B cell (primary cell): ENCODE measurements at regions not wholly inside any gene's neighbourhood (a gene's known extent, or its start where the extent isn't known, plus 50 kb on each side); places are given as distances from the start of the nearest gene placed in this dataset.

Source experiments
- ATAC-seq: fragments of 200-7000 bp; cut with Tn5 transposase; one replicate; pipeline ENCODE4 v1.10.0; 2021; ENCODE audit warnings: low read depth, mild to moderate bottlenecking, moderate number of reproducible peaks, moderate library complexity
- CTCF ChIA-PET: fragments of 350-600 bp; sonication (Branson Sonifier 250); formaldehyde crosslinking; loops from one replicate; lab custom pipeline; 2021; ENCODE audit warnings: antibody characterized with exemption, inconsistent platforms; lab: Charles Lee
- POLR2A ChIA-PET: fragments of 350-600 bp; sonication (Branson Sonifier 250); formaldehyde crosslinking; loops from one replicate; lab custom pipeline; 2021; ENCODE audit warnings: antibody characterized with exemption; lab: Charles Lee
- DNase-seq: peaks from one replicate; pipeline ENCODE4 v3.0.0; 2013
- H2AFZ ChIP-seq: 2 replicates; pipeline ENCODE4 v1.6.1; 2012; ENCODE audit warnings: mild to moderate bottlenecking, low read depth, low read length; ENCODE audit not compliant: insufficient read depth, poor library complexity, severe bottlenecking
- H3K27ac ChIP-seq, 2 donors: 1 replicate in 1 of 2; 2 replicates in 1 of 2; pipeline ENCODE4 v1.5.1; 2012 to 2013; ENCODE audit warnings: low read length in 2 of 2, mild to moderate bottlenecking in 2 of 2, moderate library complexity in 1 of 2
- H3K27me3 ChIP-seq, 4 experiments: fragments of 200-600 bp in 1 of 4; sonication (generic) in 1 of 4; replicated peaks in 1 of 4; 1 replicate in 2 of 4; 2 replicates in 2 of 4; pipeline versions ENCODE4 v1.6.1 to v1.7.0; 2013 to 2016; ENCODE audit warnings: low read length in 3 of 4, mild to moderate bottlenecking in 2 of 4, mixed read lengths in 1 of 4, moderate library complexity in 1 of 4; ENCODE audit not compliant: insufficient read depth in 4 of 4, control insufficient read depth in 3 of 4; ENCODE audit errors: control extremely low read depth in 1 of 4
- H3K36me3 ChIP-seq, 2 experiments: replicated peaks in 1 of 2; 1 replicate in 1 of 2; 2 replicates in 1 of 2; pipeline versions ENCODE4 v1.6.1 to v1.7.1; 2013; ENCODE audit warnings: low read length in 1 of 2; ENCODE audit not compliant: insufficient read depth in 2 of 2, control insufficient read depth in 1 of 2; ENCODE audit errors: control extremely low read depth in 1 of 2, extremely low read depth in 1 of 2
- H3K4me1 ChIP-seq, 2 donors: fragments of 200-600 bp in 1 of 2; sonication (generic) in 1 of 2; 1 replicate in 1 of 2; 2 replicates in 1 of 2; pipeline versions ENCODE4 v1.5.1 to v1.6.1; 2013 to 2017; ENCODE audit warnings: low read length in 2 of 2; ENCODE audit not compliant: control insufficient read depth in 2 of 2, insufficient read depth in 2 of 2
- H3K4me2 ChIP-seq: replicated peaks from 2 replicates; pipeline ENCODE3; 2012; ENCODE audit warnings: mild to moderate bottlenecking, low read depth, low read length; ENCODE audit not compliant: poor library complexity, severe bottlenecking
- H3K4me3 ChIP-seq, 5 experiments: fragments of 200-600 bp in 1 of 5; sonication (generic) in 1 of 5; 1 replicate in 3 of 5; 2 replicates in 2 of 5; pipeline versions ENCODE4 v1.5.1 to v1.7.0; 2011 to 2016; ENCODE audit warnings: low read length in 4 of 5, mild to moderate bottlenecking in 4 of 5, low read depth in 2 of 5, control low read depth in 1 of 5, moderate library complexity in 1 of 5; ENCODE audit not compliant: insufficient read depth in 1 of 5; ENCODE audit errors: control extremely low read depth in 1 of 5, extremely low read depth in 1 of 5
- H3K79me2 ChIP-seq: fragments of 200-600 bp; sonication (generic); one replicate; pipeline ENCODE4 v1.6.0; 2016; ENCODE audit warnings: low read length; ENCODE audit not compliant: control insufficient read depth, insufficient read depth
- H3K9ac ChIP-seq: fragments of 200-600 bp; sonication (generic); 2 replicates; pipeline ENCODE4 v1.6.1; 2017; ENCODE audit warnings: mild to moderate bottlenecking, low read length, moderate library complexity
- H3K9me3 ChIP-seq, 3 donors: one replicate each; pipeline versions ENCODE4 v1.6.1 to v1.7.1; 2013; ENCODE audit warnings: low read length in 2 of 3; ENCODE audit not compliant: control insufficient read depth in 2 of 3, insufficient read depth in 1 of 3; ENCODE audit errors: control extremely low read depth in 1 of 3
- H4K20me1 ChIP-seq: 2 replicates; pipeline ENCODE4 v1.6.0; 2012; ENCODE audit warnings: mild to moderate bottlenecking, low read length; ENCODE audit not compliant: insufficient read depth, control insufficient read depth, poor library complexity, severe bottlenecking
- H3K27ac Mint-ChIP-seq: one replicate; pipeline ENCODE4 v1.8.0; 2021; ENCODE audit warnings: mixed read lengths
- H3K27me3 Mint-ChIP-seq: one replicate; pipeline ENCODE4 v1.8.0; 2021; ENCODE audit warnings: mixed read lengths
- H3K4me1 Mint-ChIP-seq: one replicate; pipeline ENCODE4 v1.8.0; 2021; ENCODE audit warnings: mixed read lengths
- H3K4me3 Mint-ChIP-seq: one replicate; pipeline ENCODE4 v1.8.0; 2021; ENCODE audit warnings: mixed read lengths
- H3K9me3 Mint-ChIP-seq: one replicate; pipeline ENCODE4 v1.8.0; 2022; ENCODE audit warnings: mixed read lengths; ENCODE audit not compliant: insufficient read depth
- CTCF ChIP-seq: fragments of 200-600 bp; IDR thresholded peaks from one replicate; pipeline ENCODE4 v1.8.0; 2022; ENCODE audit warnings: antibody characterized with exemption, mild to moderate bottlenecking
- EZH2 ChIP-seq: IDR thresholded peaks from 2 replicates; pipeline ENCODE4 v1.6.1; 2012; ENCODE audit warnings: borderline replicate concordance, low read depth, mild to moderate bottlenecking, moderate library complexity, low read length; ENCODE audit not compliant: insufficient read depth, poor library complexity, severe bottlenecking
- WGBS: methylation state at CpG from one replicate; pipeline ENCODE4 v1.1.5; 2013; ENCODE audit warnings: missing lambda C conversion rate; ENCODE audit not compliant: insufficient coverage; 5-methylcytosine and 5-hydroxymethylcytosine counted together
- intact Hi-C: fragments of 100-400 bp; cut with micrococcal nuclease; formaldehyde crosslinking; loops from one replicate; pipeline ENCODE4 v1.10.0; 2022

GRCh38 chr5:2110137-2110933 lies 227.6 kb upstream of the IRX4 start:
- 84% methylated on average over 18 of the region's 19 CpGs for WGBS
- Histone ChIP-seq H3K27ac (no peak overlapping the region), H3K9ac (no peak overlapping the region), H3K9me3 (peaks cover 0 to 15% (median 0%) of the 10 kb centered on the region in 3 donors), H2AFZ (no peak overlapping the region), H3K79me2 (no peaks in the 10 kb centered on the region), H3K4me1 (no peaks in the 10 kb centered on the region), H3K4me2 (no peak overlapping the region), H3K4me3 (no peak overlapping the region), H3K36me3 (no peaks in the 10 kb centered on the region), H3K27me3 (no peaks in the 10 kb centered on the region), H4K20me1 (no peaks in the 10 kb centered on the region)
- H3K4me3 Mint-ChIP-seq = no peak overlapping the region
- H3K27me3 Mint-ChIP-seq = no peaks in the 10 kb centered on the region
- no peak for ATAC-seq
- ChIA-PET POLR2A (no interaction called here), CTCF (no interaction called here)
- TF ChIP-seq CTCF (no peak), EZH2 (no peak)
- peaks cover 6% of the 10 kb centered on the region for H3K9me3 Mint-ChIP-seq
- H3K27ac Mint-ChIP-seq = no peak overlapping the region
- H3K4me1 Mint-ChIP-seq = no peaks in the 10 kb centered on the region
- no peak for DNase-seq
- intact Hi-C loops = no loop called here

GRCh38 chr5:2109566-2109965 lies 226.8 kb upstream of the IRX4 start:
- intact Hi-C loops = no loop called here
- H3K27ac Mint-ChIP-seq = no peak overlapping the region
- H3K4me3 Mint-ChIP-seq = no peak overlapping the region
- Histone ChIP-seq H3K36me3 (no peaks in the 10 kb centered on the region), H4K20me1 (no peaks in the 10 kb centered on the region), H3K4me2 (no peak overlapping the region), H3K9me3 (peaks cover 0 to 15% (median 0%) of the 10 kb centered on the region in 3 donors), H3K27ac (no peak overlapping the region), H3K79me2 (no peaks in the 10 kb centered on the region), H3K4me1 (no peaks in the 10 kb centered on the region), H3K4me3 (no peak overlapping the region), H3K27me3 (no peaks in the 10 kb centered on the region), H3K9ac (no peak overlapping the region), H2AFZ (no peak overlapping the region)
- TF ChIP-seq CTCF = no peak
- TF ChIP-seq EZH2 = no peak
- ATAC-seq (no peak), DNase-seq (no peak)
- CTCF ChIA-PET = no interaction called here
- 71% methylated on average over 1 of the region's 5 CpGs for WGBS
- peaks cover 6% of the 10 kb centered on the region for H3K9me3 Mint-ChIP-seq
- H3K4me1 Mint-ChIP-seq = no peaks in the 10 kb centered on the region
- POLR2A ChIA-PET = no interaction called here
- no peaks in the 10 kb centered on the region for H3K27me3 Mint-ChIP-seq
